ENCODE measurements at regions not wholly inside any gene's neighbourhood (a gene's known extent, or its start where the extent isn't known, plus 50 kb on each side); places are given as distances from the start of the nearest gene placed in this dataset.
"Not testable (repeated sequence)": the region's sequence is repeated elsewhere in the genome, so short reads cannot be mapped to it uniquely, and the experiment has no call there.

DNA sequence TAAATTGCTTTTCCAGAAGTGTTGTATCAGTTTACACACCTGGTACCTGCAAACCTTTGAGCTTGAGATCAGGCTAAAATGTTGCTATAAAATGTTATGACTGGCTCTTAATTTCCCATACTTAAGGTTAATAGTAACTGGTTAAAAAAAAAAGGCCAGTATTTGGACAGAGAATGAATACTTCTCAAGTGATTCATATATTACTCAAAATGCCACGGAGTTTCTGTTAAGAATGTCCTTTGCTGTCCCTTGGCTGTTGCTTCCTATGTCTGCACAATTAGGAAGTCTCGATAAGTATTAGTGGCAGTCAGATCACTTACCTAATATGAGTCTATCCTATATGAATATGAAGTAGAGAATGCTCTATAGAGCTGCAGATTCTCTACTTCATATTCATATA lies 232.2 kb upstream of the IGFBP7 start:
- Histone ChIP-seq H3K9me3 (ENCODE audit: control insufficient read depth, insufficient read depth, low read length) (no peaks in the 10 kb centered on the region), H3K4me1 (ENCODE audit: control insufficient read depth, insufficient read depth, low read length) (no peaks in the 10 kb centered on the region), H3K36me3 (ENCODE audit: control insufficient read depth, insufficient read depth, low read length) (no peaks in the 10 kb centered on the region), H3K4me3 (ENCODE audit: low read length) (no peak overlapping the region), H3K27me3 (ENCODE audit: control insufficient read depth, insufficient read depth, low read length) (no peaks in the 10 kb centered on the region), H3K27ac (ENCODE audit: low read length) (no peak overlapping the region)
- H3K27me3 Mint-ChIP-seq (ENCODE audit: low read depth in 2 of 2) = peaks cover 3 to 6% of the 10 kb centered on the region in 2 donors
- ATAC-seq (no peak), DNase-seq (no peak)
- TF ChIP-seq, protein P1, sequence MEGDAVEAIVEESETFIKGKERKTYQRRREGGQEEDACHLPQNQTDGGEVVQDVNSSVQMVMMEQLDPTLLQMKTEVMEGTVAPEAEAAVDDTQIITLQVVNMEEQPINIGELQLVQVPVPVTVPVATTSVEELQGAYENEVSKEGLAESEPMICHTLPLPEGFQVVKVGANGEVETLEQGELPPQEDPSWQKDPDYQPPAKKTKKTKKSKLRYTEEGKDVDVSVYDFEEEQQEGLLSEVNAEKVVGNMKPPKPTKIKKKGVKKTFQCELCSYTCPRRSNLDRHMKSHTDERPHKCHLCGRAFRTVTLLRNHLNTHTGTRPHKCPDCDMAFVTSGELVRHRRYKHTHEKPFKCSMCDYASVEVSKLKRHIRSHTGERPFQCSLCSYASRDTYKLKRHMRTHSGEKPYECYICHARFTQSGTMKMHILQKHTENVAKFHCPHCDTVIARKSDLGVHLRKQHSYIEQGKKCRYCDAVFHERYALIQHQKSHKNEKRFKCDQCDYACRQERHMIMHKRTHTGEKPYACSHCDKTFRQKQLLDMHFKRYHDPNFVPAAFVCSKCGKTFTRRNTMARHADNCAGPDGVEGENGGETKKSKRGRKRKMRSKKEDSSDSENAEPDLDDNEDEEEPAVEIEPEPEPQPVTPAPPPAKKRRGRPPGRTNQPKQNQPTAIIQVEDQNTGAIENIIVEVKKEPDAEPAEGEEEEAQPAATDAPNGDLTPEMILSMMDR (IDR thresholded peaks at IDR 0.05) = no peak
- no peak overlapping the region for H3K4me3 Mint-ChIP-seq
- H3K36me3 Mint-ChIP-seq = no peaks in the 10 kb centered on the region
- peaks cover 0 to 5% of the 10 kb centered on the region in 2 donors for H3K9me3 Mint-ChIP-seq
- 25% methylated on average over 1 of the region's 2 CpGs for WGBS (ENCODE audit: insufficient coverage)
- intact Hi-C loops (cut with micrococcal nuclease) = no loop called here
- no peaks in the 10 kb centered on the region for H3K4me1 Mint-ChIP-seq
- H3K27ac Mint-ChIP-seq = no peak overlapping the region

DNA sequence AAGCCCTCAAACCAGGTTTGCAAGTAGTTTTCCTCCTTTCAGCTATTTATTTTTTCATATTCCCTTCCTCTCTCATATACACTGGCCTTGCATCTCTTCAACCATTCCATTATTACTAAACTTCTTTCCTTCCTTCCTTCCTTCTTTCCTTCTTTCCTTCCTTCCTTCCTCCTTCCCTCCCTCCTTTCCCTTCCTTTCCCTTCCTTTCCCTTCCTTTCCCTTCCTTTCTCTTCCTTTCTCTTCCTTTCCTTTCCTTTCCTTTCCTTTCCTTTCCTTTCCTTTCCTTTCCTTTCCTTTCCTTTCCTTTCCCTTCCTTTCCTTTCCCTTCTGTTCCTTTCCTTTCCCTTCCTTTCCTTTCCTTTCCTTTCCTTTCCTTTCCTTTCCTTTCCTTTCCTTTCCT lies 228.7 kb upstream of the IGFBP7 start:
- H3K9me3 ChIP-seq (ENCODE audit: control insufficient read depth, insufficient read depth, low read length); H3K4me3 Mint-ChIP-seq; DNase-seq; ATAC-seq; H3K27ac Mint-ChIP-seq; H3K4me1 Mint-ChIP-seq; H3K9me3 Mint-ChIP-seq; H3K27me3 ChIP-seq (ENCODE audit: control insufficient read depth, insufficient read depth, low read length); H3K36me3 Mint-ChIP-seq; H3K4me1 ChIP-seq (ENCODE audit: control insufficient read depth, insufficient read depth, low read length); intact Hi-C loops (cut with micrococcal nuclease); H3K4me3 ChIP-seq (ENCODE audit: low read length); H3K36me3 ChIP-seq (ENCODE audit: control insufficient read depth, insufficient read depth, low read length); H3K27ac ChIP-seq (ENCODE audit: low read length): not testable (repeated sequence)
- H3K27me3 Mint-ChIP-seq (ENCODE audit: low read depth in 2 of 2) = peaks cover 6 to 17% of the 10 kb centered on the region in 2 donors

DNA sequence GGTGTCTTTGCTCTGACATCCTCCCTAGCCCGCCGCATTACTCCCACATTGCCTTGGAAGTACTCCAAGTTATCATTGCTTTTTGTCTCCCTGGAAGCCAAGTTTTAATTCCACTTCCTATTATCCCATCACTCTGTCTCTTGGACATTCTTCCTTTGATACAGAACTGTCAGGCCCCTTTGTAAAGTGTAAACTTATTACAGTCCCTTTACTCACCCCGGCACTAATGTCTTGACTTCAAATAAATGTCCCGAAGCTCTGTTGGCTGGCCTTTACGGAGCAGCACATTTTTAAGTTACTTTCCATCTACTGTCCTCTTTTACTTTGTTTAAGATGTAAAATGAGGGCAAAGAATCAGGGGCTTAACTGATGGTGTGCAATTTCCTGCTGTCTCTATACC lies 223.5 kb upstream of the IGFBP7 start:
- 92% methylated on average over 4 of the region's 5 CpGs for WGBS (ENCODE audit: insufficient coverage)
- Histone ChIP-seq H3K27ac (ENCODE audit: low read length) (no peak overlapping the region), H3K27me3 (ENCODE audit: control insufficient read depth, insufficient read depth, low read length) (no peaks in the 10 kb centered on the region), H3K4me1 (ENCODE audit: control insufficient read depth, insufficient read depth, low read length) (no peaks in the 10 kb centered on the region), H3K36me3 (ENCODE audit: control insufficient read depth, insufficient read depth, low read length) (no peaks in the 10 kb centered on the region), H3K9me3 (ENCODE audit: control insufficient read depth, insufficient read depth, low read length) (no peaks in the 10 kb centered on the region), H3K4me3 (ENCODE audit: low read length) (no peak overlapping the region)
- Mint-ChIP-seq H3K4me3 (no peak overlapping the region), H3K36me3 (no peaks in the 10 kb centered on the region), H3K27me3 (ENCODE audit: low read depth in 2 of 2) (peaks cover 4 to 19% of the 10 kb centered on the region in 2 donors), H3K4me1 (no peaks in the 10 kb centered on the region), H3K27ac (no peak overlapping the region), H3K9me3 (peaks cover 0 to under 1% of the 10 kb centered on the region in 2 donors)
- ATAC-seq = no peak
- DNase-seq = no peak
- TF ChIP-seq, protein P1 (IDR thresholded peaks at IDR 0.05) = no peak
- intact Hi-C loops (cut with micrococcal nuclease) = no loop called here

DNA sequence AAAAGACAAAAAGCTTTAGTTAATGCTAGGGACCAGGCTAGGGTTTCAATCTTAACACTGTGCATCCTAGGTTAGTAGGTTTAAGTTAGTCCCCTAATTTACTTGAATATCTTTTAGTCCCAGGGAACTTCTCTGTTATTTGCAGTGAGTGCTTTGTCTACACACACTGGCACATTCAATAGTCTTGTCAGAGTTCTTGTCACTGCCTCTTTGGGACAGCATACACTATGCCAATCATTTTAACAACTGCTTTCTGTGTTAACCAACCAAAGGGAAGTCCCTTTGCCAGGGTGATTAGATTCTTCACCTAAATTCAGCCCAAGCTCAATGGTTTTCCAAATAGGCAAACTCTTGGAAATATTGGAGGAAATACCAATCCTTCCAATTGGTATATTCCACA lies 221.8 kb upstream of the IGFBP7 start:
- no peaks in the 10 kb centered on the region for H3K36me3 ChIP-seq (ENCODE audit: control insufficient read depth, insufficient read depth, low read length)
- Mint-ChIP-seq H3K9me3 (no peaks in the 10 kb centered on the region), H3K27ac (no peak overlapping the region), H3K27me3 (ENCODE audit: low read depth in 2 of 2) (peaks cover 5 to 15% of the 10 kb centered on the region in 2 donors), H3K4me1 (no peaks in the 10 kb centered on the region), H3K4me3 (no peak overlapping the region), H3K36me3 (no peaks in the 10 kb centered on the region)
- ATAC-seq (no peak), DNase-seq (no peak)
- TF ChIP-seq, protein P1 (IDR thresholded peaks at IDR 0.05) = no peak
- H3K4me3 ChIP-seq (ENCODE audit: low read length) = no peak overlapping the region
- H3K4me1 ChIP-seq (ENCODE audit: control insufficient read depth, insufficient read depth, low read length) = no peaks in the 10 kb centered on the region
- no peaks in the 10 kb centered on the region for H3K27me3 ChIP-seq (ENCODE audit: control insufficient read depth, insufficient read depth, low read length)
- no peak overlapping the region for H3K27ac ChIP-seq (ENCODE audit: low read length)
- intact Hi-C loops (cut with micrococcal nuclease) = no loop called here
- H3K9me3 ChIP-seq (ENCODE audit: control insufficient read depth, insufficient read depth, low read length) = no peaks in the 10 kb centered on the region

Measured in natural killer cell (primary cell).